Sigmoid colon (tissue), 6 donors: ENCODE measurements at regions not wholly inside any gene's neighbourhood (a gene's known extent, or its start where the extent isn't known, plus 50 kb on each side); places are given as distances from the start of the nearest gene placed in this dataset.

ENCODE experiments used
- DNase-seq: peaks from one replicate; pipeline ENCODE4 v3.0.0-alpha.2; 2019
- H3K27ac ChIP-seq, 4 donors: fragments of 200-600 bp; sonication (generic); one replicate each; pipeline ENCODE4 v1.5.1; 2016 to 2019; ENCODE audit warnings: mild to moderate bottlenecking in 1 of 4
- H3K27me3 ChIP-seq, 3 donors: fragments of 200-600 bp; sonication (generic); one replicate each; pipeline ENCODE4 v1.5.1; 2019; ENCODE audit warnings: mild to moderate bottlenecking in 1 of 3
- H3K36me3 ChIP-seq, 4 donors: fragments of 200-600 bp; sonication (generic); one replicate each; pipeline ENCODE4 v1.5.1; 2016 to 2019
- H3K4me1 ChIP-seq, 4 donors: fragments of 200-600 bp; sonication (generic); one replicate each; pipeline ENCODE4 v1.5.1; 2017 to 2019
- H3K4me3 ChIP-seq, 4 donors: fragments of 200-600 bp; sonication (generic); one replicate each; pipeline ENCODE4 v1.5.1; 2017 to 2019; ENCODE audit warnings: mild to moderate bottlenecking in 2 of 4, moderate library complexity in 1 of 4
- H3K9me3 ChIP-seq, 4 donors: fragments of 200-600 bp in 3 of 4; sonication (generic) in 3 of 4; one replicate each; pipeline versions ENCODE4 v1.5.1 to v1.6.1; 2013 to 2019
- CTCF ChIP-seq, 4 experiments: fragments of 450-650 bp in 3 of 4; fragments of 200-600 bp in 1 of 4; IDR thresholded peaks; one replicate each; pipeline ENCODE4 v1.5.1; 2016 to 2019; ENCODE audit warnings: antibody characterized with exemption in 4 of 4, mild to moderate bottlenecking in 3 of 4, moderate library complexity in 2 of 4
- EP300 ChIP-seq, 4 donors: sonication (generic); formaldehyde crosslinking; IDR thresholded peaks; one replicate each; pipeline ENCODE4 v1.6.1; 2017; ENCODE audit warnings: antibody characterized with exemption in 4 of 4
- POLR2A ChIP-seq, 2 donors: fragments of 450-650 bp; IDR thresholded peaks; one replicate each; pipeline ENCODE4 v1.6.1; 2016; ENCODE audit warnings: antibody characterized with exemption in 2 of 2, mild to moderate bottlenecking in 2 of 2, moderate library complexity in 2 of 2
- POLR2AphosphoS5 ChIP-seq, 4 donors: sonication (generic); formaldehyde crosslinking; IDR thresholded peaks; one replicate each; pipeline ENCODE4 v1.6.1; 2017; ENCODE audit warnings: antibody characterized with exemption in 4 of 4
- WGBS, 2 donors: extraction: QIAGEN DNeasy Blood & Tissue Kit; methylation state at CpG; one replicate each; pipeline ENCODE4 v1.1.7; 2013; 5-methylcytosine and 5-hydroxymethylcytosine counted together
- intact Hi-C: fragments of 100-400 bp; cut with DNase I; formaldehyde crosslinking; loops from one replicate; pipeline ENCODE4 v1.15.1; 2023
- donor health status: healthy with polysubstance abuse.
- donor health status: healthy.

- H3K27ac ChIP-seq = no peak overlapping the region
- intact Hi-C loops = no loop called here
- no peaks in the 10 kb centered on the region for H3K4me1 ChIP-seq
- H3K9me3 ChIP-seq = no peaks in the 10 kb centered on the region
- H3K4me3 ChIP-seq = no peak overlapping the region
- TF ChIP-seq CTCF (IDR thresholded peaks at IDR 0.05) (no peak), POLR2AphosphoS5 (IDR thresholded peaks at IDR 0.05) (no peak), POLR2A (IDR thresholded peaks at IDR 0.05) (no peak), EP300 (IDR thresholded peaks at IDR 0.05) (no peak)
- no peak for DNase-seq
- H3K36me3 ChIP-seq = no peaks in the 10 kb centered on the region
- H3K27me3 ChIP-seq = no peaks in the 10 kb centered on the region
Measured at GRCh38 chr13:34878329-34878728, 63.7 kb upstream of the NBEA start.

- Histone ChIP-seq H3K4me1 (no peaks in the 10 kb centered on the region), H3K27ac (no peak overlapping the region), H3K4me3 (no peak overlapping the region), H3K36me3 (no peaks in the 10 kb centered on the region), H3K27me3 (no peaks in the 10 kb centered on the region), H3K9me3 (no peaks in the 10 kb centered on the region)
- intact Hi-C loops = no loop called here
- no peak for DNase-seq
- no peak for TF ChIP-seq POLR2A (IDR thresholded peaks at IDR 0.05)
- TF ChIP-seq EP300 (IDR thresholded peaks at IDR 0.05) = no peak
- no peak for TF ChIP-seq POLR2AphosphoS5 (IDR thresholded peaks at IDR 0.05)
- TF ChIP-seq CTCF (IDR thresholded peaks at IDR 0.05) = no peak
- 90 to 94% methylated on average over 1 of the region's 1 CpG for WGBS, 2 donors
Measured at GRCh38 chr13:34879851-34880250, 62.2 kb upstream of the NBEA start.

GRCh38 chr13:34881494-34881893 lies 60.6 kb upstream of the NBEA start:
- no peaks in the 10 kb centered on the region for H3K27me3 ChIP-seq
- TF ChIP-seq POLR2AphosphoS5 (IDR thresholded peaks at IDR 0.05) = no peak
- no peak for TF ChIP-seq POLR2A (IDR thresholded peaks at IDR 0.05)
- no peak for TF ChIP-seq EP300 (IDR thresholded peaks at IDR 0.05)
- no peak for TF ChIP-seq CTCF (IDR thresholded peaks at IDR 0.05)
- DNase-seq = no peak
- 89 to 92% methylated on average over 2 of the region's 2 CpGs for WGBS, 2 donors
- H3K9me3 ChIP-seq = no peaks in the 10 kb centered on the region
- no peak overlapping the region for H3K27ac ChIP-seq
- H3K4me1 ChIP-seq = no peaks in the 10 kb centered on the region
- H3K36me3 ChIP-seq = no peaks in the 10 kb centered on the region
- intact Hi-C loops = no loop called here
- no peak overlapping the region for H3K4me3 ChIP-seq

GRCh38 chr13:34883396-34883795 lies 58.7 kb upstream of the NBEA start:
- Histone ChIP-seq H3K9me3 (no peaks in the 10 kb centered on the region), H3K27ac (no peak overlapping the region), H3K27me3 (no peaks in the 10 kb centered on the region), H3K4me1 (no peaks in the 10 kb centered on the region), H3K36me3 (no peaks in the 10 kb centered on the region), H3K4me3 (no peak overlapping the region)
- WGBS, 2 donors = 72 to 87% methylated on average over 6 of the region's 6 CpGs
- DNase-seq = no peak
- TF ChIP-seq POLR2A (IDR thresholded peaks at IDR 0.05) = no peak
- no peak for TF ChIP-seq POLR2AphosphoS5 (IDR thresholded peaks at IDR 0.05)
- TF ChIP-seq EP300 (IDR thresholded peaks at IDR 0.05) = no peak
- TF ChIP-seq CTCF (IDR thresholded peaks at IDR 0.05) = no peak
- intact Hi-C loops = no loop called here

- Histone ChIP-seq H3K36me3 (no peaks in the 10 kb centered on the region), H3K9me3 (no peaks in the 10 kb centered on the region), H3K27me3 (no peaks in the 10 kb centered on the region), H3K4me1 (no peaks in the 10 kb centered on the region), H3K27ac (no peak overlapping the region), H3K4me3 (no peak overlapping the region)
- no peak for TF ChIP-seq POLR2AphosphoS5 (IDR thresholded peaks at IDR 0.05)
- TF ChIP-seq POLR2A (IDR thresholded peaks at IDR 0.05) = no peak
- TF ChIP-seq CTCF (IDR thresholded peaks at IDR 0.05) = no peak
- no peak for TF ChIP-seq EP300 (IDR thresholded peaks at IDR 0.05)
- intact Hi-C loops = no loop called here
- 67 to 92% methylated on average over 2 of the region's 2 CpGs for WGBS, 2 donors
- no peak for DNase-seq
Measured at GRCh38 chr13:34884366-34884765, 57.7 kb upstream of the NBEA start.
